HUES64 (cell line): ENCODE measurements at regions not wholly inside any gene's neighbourhood (a gene's known extent, or its start where the extent isn't known, plus 50 kb on each side); places are given as distances from the start of the nearest gene placed in this dataset.

Experiments
- H3K27ac ChIP-seq: 2 replicates; pipeline ENCODE4 v1.7.0; 2013; ENCODE audit warnings: low read depth, low read length, inconsistent platforms
- H3K27me3 ChIP-seq: 2 replicates; pipeline ENCODE4 v1.6.1; 2013; ENCODE audit warnings: mild to moderate bottlenecking, low read length; ENCODE audit not compliant: insufficient read depth
- H3K36me3 ChIP-seq: 2 replicates; pipeline ENCODE4 v1.6.1; 2013; ENCODE audit warnings: mild to moderate bottlenecking, low read length; ENCODE audit not compliant: insufficient read depth
- H3K4me1 ChIP-seq: 2 replicates; pipeline ENCODE4 v1.6.1; 2013; ENCODE audit warnings: mild to moderate bottlenecking, low read length, moderate library complexity; ENCODE audit not compliant: insufficient read depth
- H3K4me3 ChIP-seq: 2 replicates; pipeline ENCODE4 v1.5.1; 2013; ENCODE audit warnings: mild to moderate bottlenecking, low read length, moderate library complexity
- H3K9ac ChIP-seq: 2 replicates; pipeline ENCODE4 v1.6.1; 2013; ENCODE audit warnings: mild to moderate bottlenecking, low read depth, low read length
- H3K9me3 ChIP-seq: 2 replicates; pipeline ENCODE4 v1.6.1; 2013; ENCODE audit warnings: low read depth, low read length; ENCODE audit not compliant: insufficient read depth
- WGBS: fragments of 150-250, 120-280 bp; methylation state at CpG from one replicate; pipeline ENCODE4 v1.1.7; 2013; ENCODE audit warnings: missing lambda C conversion rate; 5-methylcytosine and 5-hydroxymethylcytosine counted together

- no peaks in the 10 kb centered on the region for H3K27me3 ChIP-seq
- no peak overlapping the region for H3K27ac ChIP-seq
- no peaks in the 10 kb centered on the region for H3K36me3 ChIP-seq
- H3K9me3 ChIP-seq: no peaks in the 10 kb centered on the region
- H3K4me1 ChIP-seq: peaks cover 3% of the 10 kb centered on the region; the same call in 1 of the 2 replicates
- WGBS: 95% methylated on average over 22 of the region's 22 CpGs
- H3K4me3 ChIP-seq: no peak overlapping the region
- H3K9ac ChIP-seq: no peak overlapping the region
Observed at GRCh38 chr2:11067221-11068078, 87.8 kb upstream of the SLC66A3 start.

- H3K9ac ChIP-seq: no peak overlapping the region
- 92% methylated on average over 11 of the region's 11 CpGs for WGBS
- H3K9me3 ChIP-seq: no peaks in the 10 kb centered on the region
- no peaks in the 10 kb centered on the region for H3K36me3 ChIP-seq
- no peak overlapping the region for H3K4me3 ChIP-seq
- peaks cover 11% of the 10 kb centered on the region; the same call in 1 of the 2 replicates for H3K4me1 ChIP-seq
- H3K27me3 ChIP-seq: no peaks in the 10 kb centered on the region
- no peak overlapping the region for H3K27ac ChIP-seq
Observed at GRCh38 chr2:11068079-11068741, 87.1 kb upstream of the SLC66A3 start.

GRCh38 chr2:11068856-11069526 is 86.3 kb upstream of the SLC66A3 start:
- H3K4me3 ChIP-seq: no peak overlapping the region
- no peak overlapping the region for H3K9ac ChIP-seq
- H3K9me3 ChIP-seq: no peaks in the 10 kb centered on the region
- no peaks in the 10 kb centered on the region for H3K27me3 ChIP-seq
- H3K4me1 ChIP-seq: peaks cover 13% of the 10 kb centered on the region; the same call in 1 of the 2 replicates
- no peak overlapping the region for H3K27ac ChIP-seq
- no peaks in the 10 kb centered on the region for H3K36me3 ChIP-seq
- 92% methylated on average over 12 of the region's 13 CpGs for WGBS

GRCh38 chr2:11069566-11070185 is 85.6 kb upstream of the SLC66A3 start:
- H3K4me3 ChIP-seq: no peak overlapping the region
- no peaks in the 10 kb centered on the region for H3K9me3 ChIP-seq
- WGBS: 96% methylated on average over 10 of the region's 10 CpGs
- no peak overlapping the region for H3K27ac ChIP-seq
- peaks cover 13% of the 10 kb centered on the region; the same call in 1 of the 2 replicates for H3K4me1 ChIP-seq
- no peaks in the 10 kb centered on the region for H3K27me3 ChIP-seq
- H3K9ac ChIP-seq: no peak overlapping the region
- H3K36me3 ChIP-seq: no peaks in the 10 kb centered on the region

GRCh38 chr2:11071211-11071610 is 84.1 kb upstream of the SLC66A3 start:
- Histone ChIP-seq H3K4me3 (no peak overlapping the region), H3K27ac (no peak overlapping the region), H3K9ac (no peak overlapping the region), H3K27me3 (no peaks in the 10 kb centered on the region), H3K36me3 (no peaks in the 10 kb centered on the region), H3K4me1 (peaks cover 13% of the 10 kb centered on the region; the same call in 1 of the 2 replicates), H3K9me3 (no peaks in the 10 kb centered on the region)
- whole genome bisulfite sequencing: 49% methylated on average over 7 of the region's 7 CpGs

GRCh38 chr2:11071939-11072338 is 83.3 kb upstream of the SLC66A3 start:
- no peaks in the 10 kb centered on the region for H3K36me3 ChIP-seq
- H3K27ac ChIP-seq: no peak overlapping the region
- no peak overlapping the region for H3K9ac ChIP-seq
- H3K27me3 ChIP-seq: no peaks in the 10 kb centered on the region
- WGBS: 95% methylated on average over 2 of the region's 2 CpGs
- no peaks in the 10 kb centered on the region for H3K9me3 ChIP-seq
- H3K4me1 ChIP-seq: peaks cover 13% of the 10 kb centered on the region; the same call in 1 of the 2 replicates
- no peak overlapping the region for H3K4me3 ChIP-seq

- 82% methylated on average over 6 of the region's 6 CpGs for WGBS
- Histone ChIP-seq H3K4me1 (peaks cover 13% of the 10 kb centered on the region; the same call in 1 of the 2 replicates), H3K4me3 (no peak overlapping the region), H3K36me3 (no peaks in the 10 kb centered on the region), H3K27me3 (no peaks in the 10 kb centered on the region), H3K9ac (no peak overlapping the region), H3K27ac (no peak overlapping the region), H3K9me3 (no peaks in the 10 kb centered on the region)
Observed at GRCh38 chr2:11072550-11072949, 82.7 kb upstream of the SLC66A3 start.

- H3K27ac ChIP-seq: no peak overlapping the region
Observed at GRCh38 chr2:11073251-11073650, 82.0 kb upstream of the SLC66A3 start.

GRCh38 chr2:11073776-11074175 is 81.5 kb upstream of the SLC66A3 start:
- Histone ChIP-seq H3K9ac (no peak overlapping the region), H3K4me3 (no peak overlapping the region), H3K27ac (no peak overlapping the region), H3K27me3 (no peaks in the 10 kb centered on the region), H3K9me3 (no peaks in the 10 kb centered on the region), H3K36me3 (no peaks in the 10 kb centered on the region), H3K4me1 (peaks cover 13% of the 10 kb centered on the region; the same call in 1 of the 2 replicates)
- WGBS: 91% methylated on average over 7 of the region's 7 CpGs

More at GRCh38 chr2:11073251-11073650, 82.0 kb upstream of the SLC66A3 start:
- Histone ChIP-seq H3K9me3 (no peaks in the 10 kb centered on the region), H3K9ac (no peak overlapping the region), H3K27me3 (no peaks in the 10 kb centered on the region), H3K4me3 (no peak overlapping the region), H3K36me3 (no peaks in the 10 kb centered on the region), H3K4me1 (peaks cover 13% of the 10 kb centered on the region; the same call in 1 of the 2 replicates)
- 18% methylated on average over 10 of the region's 10 CpGs for WGBS

GRCh38 chr2:11074246-11074820 is 80.9 kb upstream of the SLC66A3 start:
- no peak overlapping the region for H3K4me3 ChIP-seq
- no peaks in the 10 kb centered on the region for H3K27me3 ChIP-seq
- no peak overlapping the region for H3K9ac ChIP-seq
- no peaks in the 10 kb centered on the region for H3K36me3 ChIP-seq
- 92% methylated on average over 13 of the region's 13 CpGs for WGBS
- H3K27ac ChIP-seq: no peak overlapping the region
- no peaks in the 10 kb centered on the region for H3K9me3 ChIP-seq
- peaks cover 13% of the 10 kb centered on the region; the same call in 1 of the 2 replicates for H3K4me1 ChIP-seq
